Testis (tissue), 2 donors: ENCODE measurements at regions not wholly inside any gene's neighbourhood (a gene's known extent, or its start where the extent isn't known, plus 50 kb on each side); places are given as distances from the start of the nearest gene placed in this dataset.

Source experiments
- DNase-seq: peaks from one replicate; pipeline ENCODE4 v3.0.0-alpha.2; 2019
- H3K27ac ChIP-seq, 2 donors: fragments of 200-600 bp; sonication (generic); one replicate each; pipeline ENCODE4 v1.5.1; 2019
- H3K27me3 ChIP-seq: fragments of 200-600 bp; sonication (generic); one replicate; pipeline ENCODE4 v1.5.1; 2019
- H3K36me3 ChIP-seq: fragments of 200-600 bp; sonication (generic); one replicate; pipeline ENCODE4 v1.5.1; 2017; ENCODE audit warnings: low read depth; ENCODE audit errors: missing control alignments
- H3K4me1 ChIP-seq: fragments of 200-600 bp; sonication (generic); one replicate; pipeline ENCODE4 v1.5.1; 2019
- H3K4me3 ChIP-seq, 2 donors: fragments of 200-600 bp; sonication (generic); one replicate each; pipeline ENCODE4 v1.5.1; 2017 to 2019
- H3K9me3 ChIP-seq: fragments of 200-600 bp; sonication (generic); one replicate; pipeline ENCODE4 v1.5.1; 2017
- POLR2A ChIP-seq: fragments of 450-650 bp; IDR thresholded peaks from one replicate; pipeline ENCODE4 v1.6.1; 2017; ENCODE audit warnings: antibody characterized with exemption, mild to moderate bottlenecking, moderate library complexity
- WGBS, 2 donors: methylation state at CpG; one replicate each; pipeline ENCODE4 v1.1.5; 2018; 5-methylcytosine and 5-hydroxymethylcytosine counted together
- intact Hi-C: fragments of 100-400 bp; cut with DNase I; formaldehyde crosslinking; loops from one replicate; pipeline ENCODE4 v1.15.1; 2023; ENCODE audit warnings: low total_unique reads
- TF ChIP-seq, protein P1 (sequence below), 3 experiments: fragments of 450-650 bp in 2 of 3; fragments of 200-600 bp in 1 of 3; sonication (generic) in 1 of 3; IDR thresholded peaks; one replicate each; pipeline ENCODE4 v1.5.1; 2016 to 2019; ENCODE audit warnings: antibody characterized with exemption in 3 of 3, mild to moderate bottlenecking in 2 of 3, moderate library complexity in 1 of 3

DNA sequence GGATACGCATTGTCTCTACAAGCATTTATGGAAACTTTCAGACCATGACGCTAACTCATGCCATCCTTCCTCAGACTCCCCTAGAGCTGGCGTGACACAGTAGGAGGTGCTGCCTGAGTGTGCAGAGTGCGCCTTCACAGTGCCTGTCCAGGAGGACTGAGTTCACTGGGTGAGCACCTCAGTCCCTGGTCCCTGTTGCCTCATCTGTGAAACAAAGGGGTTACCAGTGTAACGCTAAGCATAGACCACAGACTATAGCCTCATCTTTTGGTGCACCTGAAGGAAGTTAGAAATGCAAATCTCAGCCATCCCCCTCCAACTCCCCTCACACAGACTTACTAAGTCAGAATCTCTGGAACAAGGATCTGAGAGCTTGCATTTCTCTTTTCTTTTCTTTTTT lies 142.8 kb downstream of the TMEM17 start:
- intact Hi-C loops = no loop called here
- no peaks in the 10 kb centered on the region for H3K9me3 ChIP-seq
- H3K36me3 ChIP-seq = no peaks in the 10 kb centered on the region
- H3K4me1 ChIP-seq = no peaks in the 10 kb centered on the region
- no peak for DNase-seq
- no peak overlapping the region for H3K27ac ChIP-seq
- WGBS, 2 donors = 93 to 96% methylated on average over 5 of the region's 5 CpGs
- TF ChIP-seq, protein P1, sequence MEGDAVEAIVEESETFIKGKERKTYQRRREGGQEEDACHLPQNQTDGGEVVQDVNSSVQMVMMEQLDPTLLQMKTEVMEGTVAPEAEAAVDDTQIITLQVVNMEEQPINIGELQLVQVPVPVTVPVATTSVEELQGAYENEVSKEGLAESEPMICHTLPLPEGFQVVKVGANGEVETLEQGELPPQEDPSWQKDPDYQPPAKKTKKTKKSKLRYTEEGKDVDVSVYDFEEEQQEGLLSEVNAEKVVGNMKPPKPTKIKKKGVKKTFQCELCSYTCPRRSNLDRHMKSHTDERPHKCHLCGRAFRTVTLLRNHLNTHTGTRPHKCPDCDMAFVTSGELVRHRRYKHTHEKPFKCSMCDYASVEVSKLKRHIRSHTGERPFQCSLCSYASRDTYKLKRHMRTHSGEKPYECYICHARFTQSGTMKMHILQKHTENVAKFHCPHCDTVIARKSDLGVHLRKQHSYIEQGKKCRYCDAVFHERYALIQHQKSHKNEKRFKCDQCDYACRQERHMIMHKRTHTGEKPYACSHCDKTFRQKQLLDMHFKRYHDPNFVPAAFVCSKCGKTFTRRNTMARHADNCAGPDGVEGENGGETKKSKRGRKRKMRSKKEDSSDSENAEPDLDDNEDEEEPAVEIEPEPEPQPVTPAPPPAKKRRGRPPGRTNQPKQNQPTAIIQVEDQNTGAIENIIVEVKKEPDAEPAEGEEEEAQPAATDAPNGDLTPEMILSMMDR (IDR thresholded peaks at IDR 0.05) = no peak
- no peak for TF ChIP-seq POLR2A
- no peaks in the 10 kb centered on the region for H3K27me3 ChIP-seq
- H3K4me3 ChIP-seq = no peak overlapping the region

GRCh38 chr2:62362561-62362960 lies 143.4 kb downstream of the TMEM17 start:
- DNase-seq = no peak
- Histone ChIP-seq H3K4me3 (no peak overlapping the region), H3K36me3 (no peaks in the 10 kb centered on the region), H3K4me1 (no peaks in the 10 kb centered on the region), H3K27me3 (no peaks in the 10 kb centered on the region), H3K27ac (no peak overlapping the region), H3K9me3 (no peaks in the 10 kb centered on the region)
- 81 to 93% methylated on average over 4 to 7 of the region's 7 CpGs for WGBS, 2 donors
- intact Hi-C loops = no loop called here
- TF ChIP-seq POLR2A = no peak
- TF ChIP-seq, protein P1 (IDR thresholded peaks at IDR 0.05) = no peak

DNA sequence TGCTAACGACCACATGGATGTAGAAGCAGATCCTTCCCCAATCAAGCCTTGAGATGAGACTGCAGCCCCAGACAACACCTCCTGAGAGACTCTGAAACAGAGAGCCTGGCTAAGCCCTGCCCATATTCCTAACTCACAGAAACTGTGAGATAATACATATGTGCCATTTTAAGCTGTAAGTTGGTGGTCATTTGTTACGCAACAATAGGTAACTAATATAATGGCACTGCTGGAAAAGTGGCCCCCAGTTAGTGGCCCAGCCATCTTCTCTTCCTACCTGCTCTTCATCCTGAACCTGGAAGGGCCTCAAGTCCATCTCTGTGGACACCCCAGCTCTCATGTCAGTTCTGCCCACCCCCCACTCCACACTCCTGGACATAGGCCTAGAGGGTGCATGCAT lies 144.0 kb downstream of the TMEM17 start:
- H3K27ac ChIP-seq = no peak overlapping the region
- no peak overlapping the region for H3K4me3 ChIP-seq
- TF ChIP-seq POLR2A = no peak
- TF ChIP-seq, protein P1 (IDR thresholded peaks at IDR 0.05) = no peak
- 90 to 100% methylated on average over 2 of the region's 2 CpGs for WGBS, 2 donors
- no peaks in the 10 kb centered on the region for H3K36me3 ChIP-seq
- no peaks in the 10 kb centered on the region for H3K4me1 ChIP-seq
- no peak for DNase-seq
- no peaks in the 10 kb centered on the region for H3K27me3 ChIP-seq
- no peaks in the 10 kb centered on the region for H3K9me3 ChIP-seq
- intact Hi-C loops = no loop called here

DNA sequence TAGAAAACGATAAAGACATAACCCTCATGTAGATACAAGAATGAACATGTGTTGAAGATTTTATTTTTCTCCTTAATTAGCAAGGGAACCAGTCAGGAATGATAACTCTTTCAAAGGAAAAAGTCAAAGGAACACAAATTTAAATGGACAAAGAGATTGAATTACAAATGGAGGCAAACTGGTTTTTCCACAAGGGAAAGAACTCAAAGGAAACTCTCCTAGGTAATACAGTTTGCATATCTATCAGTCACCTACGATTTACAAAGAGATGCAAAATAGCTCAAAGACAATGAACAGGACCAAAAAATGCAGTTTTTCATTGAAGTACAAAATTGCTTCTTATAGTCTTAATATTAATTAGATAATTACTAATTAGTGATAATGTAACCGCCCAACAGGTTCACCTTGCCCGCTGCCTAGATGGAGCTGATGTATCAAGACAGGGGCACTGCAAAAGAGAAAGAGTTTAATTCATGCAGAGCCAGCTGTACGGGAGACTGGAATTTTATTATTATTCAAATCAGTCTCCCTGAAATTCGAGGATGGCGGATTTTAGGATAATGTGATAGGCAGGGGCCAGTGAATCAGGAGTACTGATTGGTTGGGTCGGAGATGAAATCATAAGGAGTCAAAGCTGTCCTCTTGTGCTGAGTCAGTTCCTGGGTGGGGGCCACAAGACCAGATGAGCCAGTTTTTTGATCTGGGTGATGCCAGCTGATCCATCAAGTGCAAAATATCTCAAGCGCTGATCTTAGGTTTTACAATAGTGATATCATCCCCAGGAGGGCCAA lies 151.0 kb downstream of the TMEM17 start:
- Histone ChIP-seq H3K27me3 (no peaks in the 10 kb centered on the region), H3K4me1 (no peaks in the 10 kb centered on the region), H3K4me3 (no peak overlapping the region), H3K9me3 (no peaks in the 10 kb centered on the region), H3K36me3 (no peaks in the 10 kb centered on the region), H3K27ac (no peak overlapping the region)
- WGBS, 2 donors = 63 to 71% methylated on average over 9 of the region's 9 CpGs
- intact Hi-C loops = no loop called here
- no peak for TF ChIP-seq POLR2A
- TF ChIP-seq, protein P1 (IDR thresholded peaks at IDR 0.05) = no peak
- DNase-seq = no peak

DNA sequence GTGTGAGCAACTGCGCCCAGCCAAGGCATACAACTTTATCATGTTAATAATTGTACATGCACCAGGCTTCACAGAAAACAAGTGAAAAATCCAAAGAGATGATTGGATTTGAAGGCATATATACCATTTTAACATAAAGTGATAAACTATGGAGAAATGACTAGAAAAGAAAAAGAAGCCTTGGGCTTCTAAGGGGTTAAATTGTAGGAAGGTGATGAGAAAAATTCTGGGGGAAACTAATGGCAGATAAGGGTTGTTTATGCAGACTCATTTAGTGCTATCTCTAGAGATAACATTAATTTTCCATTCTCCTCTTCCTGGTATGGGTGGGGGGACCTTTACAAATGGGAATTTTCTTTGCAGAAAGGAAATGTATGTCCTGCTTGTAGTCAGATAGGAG lies 154.0 kb downstream of the TMEM17 start:
- WGBS, 2 donors = 91 to 100% methylated on average over 1 of the region's 1 CpG
- H3K27me3 ChIP-seq = no peaks in the 10 kb centered on the region

More for the DNA sequence above, 154.0 kb downstream of the TMEM17 start:
- no peak overlapping the region for H3K27ac ChIP-seq
- intact Hi-C loops = no loop called here
- TF ChIP-seq, protein P1 (IDR thresholded peaks at IDR 0.05) = no peak
- no peak for TF ChIP-seq POLR2A
- H3K4me1 ChIP-seq = no peaks in the 10 kb centered on the region
- no peak overlapping the region for H3K4me3 ChIP-seq
- H3K36me3 ChIP-seq = no peaks in the 10 kb centered on the region
- no peak for DNase-seq
- no peaks in the 10 kb centered on the region for H3K9me3 ChIP-seq
